ENCODE measurements at regions not wholly inside any gene's neighbourhood (a gene's known extent, or its start where the extent isn't known, plus 50 kb on each side); places are given as distances from the start of the nearest gene placed in this dataset.
"Not testable (repeated sequence)": the region's sequence is repeated elsewhere in the genome, so short reads cannot be mapped to it uniquely, and the experiment has no call there.

DNA sequence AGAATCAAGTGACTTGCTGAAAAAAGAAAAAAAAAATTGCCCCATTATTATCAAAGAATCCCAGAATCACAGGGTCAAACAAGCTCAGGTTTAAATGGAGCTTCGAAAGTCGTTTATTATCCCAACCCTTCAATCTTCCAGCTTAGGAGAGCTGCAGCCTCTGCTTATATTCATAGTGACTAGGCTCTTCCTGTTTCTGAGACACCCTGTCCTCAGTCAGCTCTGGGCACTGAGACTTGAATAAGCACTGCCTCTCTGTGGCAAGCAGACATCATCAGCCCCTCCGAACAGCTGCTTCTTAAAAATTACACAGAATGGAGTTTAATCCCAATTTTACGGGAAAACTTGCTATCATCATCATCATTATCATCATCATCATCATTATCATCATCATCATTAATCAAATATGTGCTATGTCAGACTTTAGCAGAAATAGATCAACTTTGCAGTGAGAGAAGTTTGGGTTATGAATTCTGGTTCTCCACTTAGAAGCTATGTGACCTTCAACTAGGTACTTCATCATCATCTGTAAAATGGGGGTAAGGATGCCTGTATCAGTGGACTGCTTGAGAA lies 614.0 kb upstream of the SYNCRIP start:
- no peak for DNase-seq (ENCODE audit: low spot score)

- DNase-seq (ENCODE audit: low spot score) = no peak
Measured at GRCh38 chr6:86255973-86256372, 613.3 kb upstream of the SYNCRIP start.

DNA sequence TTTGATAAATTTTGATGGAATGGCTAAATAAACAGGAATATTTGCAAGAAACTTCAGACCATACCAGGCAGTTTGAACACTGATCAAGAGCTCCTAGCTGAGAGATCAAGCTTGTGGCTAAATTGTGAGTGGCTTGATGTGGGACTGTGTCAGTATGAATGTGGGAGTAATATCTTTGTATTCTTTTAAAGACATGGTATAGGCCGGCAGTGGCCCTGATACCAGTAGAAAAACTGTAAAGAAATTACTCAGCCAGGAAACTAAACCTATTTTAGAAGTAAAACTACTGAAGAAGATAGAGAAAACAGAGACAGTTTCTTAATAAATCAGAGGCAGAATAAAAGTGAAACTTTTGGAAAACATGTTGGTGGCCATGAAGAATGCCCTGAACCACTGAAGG lies 608.4 kb upstream of the SYNCRIP start:
- no peak for DNase-seq (ENCODE audit: low spot score)

GRCh38 chr6:86217906-86218305 lies 575.2 kb upstream of the SYNCRIP start:
- DNase-seq (ENCODE audit: low spot score) = no peak

- no peak for DNase-seq (ENCODE audit: low spot score)
Measured at GRCh38 chr6:86215323-86215722, 572.6 kb upstream of the SYNCRIP start.

GRCh38 chr6:86205980-86206379 lies 563.3 kb upstream of the SYNCRIP start:
- DNase-seq (ENCODE audit: low spot score) = no peak

GRCh38 chr6:86203044-86203443 lies 560.4 kb upstream of the SYNCRIP start:
- DNase-seq (ENCODE audit: low spot score) = no peak

GRCh38 chr6:86193821-86194220 lies 551.1 kb upstream of the SYNCRIP start:
- no peak for DNase-seq (ENCODE audit: low spot score)

DNA sequence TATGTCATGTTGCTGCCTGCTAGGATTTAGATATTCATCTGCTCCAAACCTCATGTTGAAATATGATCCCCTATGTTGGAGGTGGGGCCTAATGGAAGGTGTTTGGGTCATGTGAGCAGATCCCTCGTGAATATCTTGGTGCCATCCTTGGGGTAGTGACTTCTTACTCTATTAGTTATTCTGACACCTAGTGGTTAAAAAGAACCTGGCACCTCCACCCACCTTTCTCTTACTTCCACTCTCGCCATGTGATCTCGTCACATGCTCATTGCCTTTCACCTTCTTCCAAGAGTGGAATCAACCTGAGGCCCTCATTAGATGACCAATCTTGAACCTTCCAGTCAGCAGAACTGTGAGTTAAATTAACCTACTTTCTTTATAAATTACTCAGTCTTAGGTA lies 549.4 kb upstream of the SYNCRIP start:
- no peak for DNase-seq (ENCODE audit: low spot score)

GRCh38 chr6:86175149-86175548 lies 532.5 kb upstream of the SYNCRIP start:
- DNase-seq (ENCODE audit: low spot score) = not testable (repeated sequence)

GRCh38 chr6:86154852-86155251 lies 512.2 kb upstream of the SYNCRIP start:
- DNase-seq (ENCODE audit: low spot score) = no peak

- DNase-seq (ENCODE audit: low spot score) = no peak
Measured at GRCh38 chr6:86153521-86153920, 510.8 kb upstream of the SYNCRIP start.

GRCh38 chr6:86152546-86152945 lies 509.9 kb upstream of the SYNCRIP start:
- DNase-seq (ENCODE audit: low spot score) = no peak

DNA sequence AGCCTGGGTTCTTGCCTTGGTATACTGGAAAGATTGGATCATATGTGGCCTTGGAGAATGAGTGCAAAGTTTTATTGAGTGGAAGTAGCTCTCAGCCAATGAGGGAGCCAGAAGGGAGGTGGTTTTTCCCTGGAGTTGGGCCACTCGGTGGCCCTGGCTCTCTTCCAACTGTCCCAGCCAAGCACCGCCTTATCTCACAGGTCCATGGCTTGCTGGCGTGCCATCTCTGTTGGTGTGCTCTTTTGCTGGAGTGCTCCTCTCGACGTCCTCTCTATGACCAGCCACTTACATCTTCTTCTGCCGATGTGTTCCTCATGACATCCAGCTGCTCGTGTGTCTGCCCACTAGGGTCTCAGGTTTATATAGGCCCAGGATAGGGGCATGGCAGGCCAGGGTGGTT lies 505.9 kb upstream of the SYNCRIP start:
- no peak for DNase-seq (ENCODE audit: low spot score)

- no peak for DNase-seq (ENCODE audit: low spot score)
Measured at GRCh38 chr6:86147859-86148258, 505.2 kb upstream of the SYNCRIP start.

DNA sequence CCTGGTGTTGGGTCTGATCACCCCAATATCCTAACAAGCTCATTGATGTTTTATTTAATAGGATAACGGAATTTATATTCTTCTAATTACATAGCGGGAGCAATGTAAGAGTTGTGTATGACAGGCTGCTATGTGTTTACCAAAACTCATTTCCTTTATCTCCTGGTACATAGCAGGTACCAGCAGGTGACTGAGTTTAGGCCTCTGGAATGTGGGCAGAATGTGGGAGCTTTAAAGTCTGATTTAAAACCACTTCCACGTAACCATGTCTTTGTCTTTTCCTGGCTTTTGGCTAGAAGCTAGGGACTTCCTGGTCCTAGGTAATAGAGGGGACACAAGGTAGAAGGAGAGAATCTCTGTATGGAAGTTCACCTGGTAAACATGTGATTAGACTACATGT lies 504.6 kb upstream of the SYNCRIP start:
- no peak for DNase-seq (ENCODE audit: low spot score)

DNA sequence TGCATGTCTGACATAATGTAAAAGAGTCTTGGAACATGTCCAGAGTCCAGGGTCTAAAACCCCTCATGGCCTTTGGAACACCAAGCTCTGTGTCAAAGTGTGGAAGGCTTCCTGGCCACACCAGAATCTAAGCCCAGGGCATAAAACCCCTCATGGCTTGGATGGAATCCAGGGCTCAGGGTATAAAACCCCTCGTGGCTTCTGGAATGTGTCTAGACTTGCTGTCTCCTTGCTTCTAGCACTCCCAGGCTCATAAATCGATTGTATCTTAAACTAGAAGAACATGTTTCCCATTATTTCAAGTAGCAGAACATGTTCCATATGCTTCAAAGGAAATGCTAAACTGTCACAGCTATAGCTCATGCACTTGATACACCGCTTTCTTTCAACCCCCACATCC lies 504.1 kb upstream of the SYNCRIP start:
- DNase-seq (ENCODE audit: low spot score) = not testable (repeated sequence)

- no peak for DNase-seq (ENCODE audit: low spot score)
Measured at GRCh38 chr6:86142326-86142725, 499.6 kb upstream of the SYNCRIP start.

DNA sequence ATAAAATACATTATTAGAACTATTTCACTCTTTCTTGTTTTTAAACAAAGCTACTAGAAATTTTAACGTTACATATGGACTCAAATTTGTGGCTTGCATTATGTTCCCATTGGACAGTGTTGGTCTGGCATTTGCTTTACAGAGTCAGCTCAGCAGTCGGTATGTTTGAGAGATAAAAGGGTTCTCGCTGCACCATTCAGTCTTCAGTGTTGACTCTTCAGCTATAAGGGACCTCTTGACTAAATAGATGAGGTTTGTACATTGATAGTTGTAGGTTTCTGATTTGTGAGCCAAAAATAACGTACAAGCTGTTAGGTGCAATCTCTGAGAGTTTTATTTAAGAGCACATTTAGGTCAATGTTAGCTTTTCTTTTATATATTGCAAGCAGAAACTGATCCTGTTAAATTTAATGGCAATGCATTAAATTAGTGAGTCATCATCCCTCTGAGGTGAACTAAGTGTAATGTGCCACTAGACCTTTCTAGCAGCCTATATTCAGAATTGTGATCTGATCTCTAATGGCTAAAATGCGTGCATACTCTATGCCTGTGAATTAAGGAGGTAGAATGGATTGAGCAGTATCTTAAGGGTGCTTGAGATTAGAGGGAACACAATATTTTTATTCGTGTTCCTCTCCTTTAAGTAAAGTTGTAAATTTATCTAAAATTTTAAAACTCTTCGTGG lies 485.6 kb upstream of the SYNCRIP start:
- DNase-seq (ENCODE audit: low spot score) = no peak

GRCh38 chr6:86122086-86122485 lies 479.4 kb upstream of the SYNCRIP start:
- no peak for DNase-seq (ENCODE audit: low spot score)

- no peak for DNase-seq (ENCODE audit: low spot score)
Measured at GRCh38 chr6:86118271-86118670, 475.6 kb upstream of the SYNCRIP start.

- no peak for DNase-seq (ENCODE audit: low spot score)
Measured at GRCh38 chr6:86107985-86108384, 465.3 kb upstream of the SYNCRIP start.

DNA sequence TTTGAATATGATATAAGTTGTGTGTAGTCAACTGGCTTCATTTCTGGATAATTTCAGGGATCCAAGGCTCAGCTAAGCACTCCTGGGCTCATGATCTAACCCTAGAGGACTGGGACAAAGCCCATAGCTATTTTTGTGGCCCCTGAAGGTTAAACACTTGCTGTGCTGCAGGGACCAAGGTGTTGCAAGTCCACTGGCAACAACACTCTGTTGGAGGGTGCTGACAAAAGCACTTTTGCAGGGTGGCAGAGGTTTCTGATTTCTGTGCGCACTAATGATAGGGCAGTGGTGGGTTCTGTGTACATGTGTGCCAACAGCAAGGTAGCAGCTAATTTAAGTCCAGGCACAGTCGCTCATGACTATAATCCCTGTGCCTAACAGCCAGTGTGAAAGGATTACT lies 445.3 kb upstream of the SYNCRIP start:
- no peak for DNase-seq (ENCODE audit: low spot score)

DNA sequence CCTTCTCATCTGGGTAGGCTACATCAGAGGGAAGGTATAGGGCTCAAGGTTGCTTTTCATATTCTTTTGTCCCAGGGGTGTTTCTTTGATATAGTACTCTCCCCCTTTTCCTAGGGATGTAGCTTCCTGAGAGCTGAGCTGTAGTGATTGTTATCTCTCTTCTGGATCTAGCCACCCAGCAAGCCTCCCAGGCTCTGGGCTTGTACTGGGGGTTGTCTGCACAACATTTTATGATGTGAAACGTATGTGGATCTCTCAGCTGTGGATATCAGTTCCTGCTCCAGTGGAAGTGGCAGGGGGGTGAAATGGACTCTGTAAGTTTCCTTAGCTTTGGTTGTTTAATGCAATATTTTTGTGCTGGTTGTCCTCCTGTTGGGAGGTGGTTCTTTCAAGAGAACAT lies 437.3 kb upstream of the SYNCRIP start:
- no peak for DNase-seq (ENCODE audit: low spot score)

Measured in GM03348 (cell line).